Thyroid gland (tissue), 4 donors: ENCODE measurements at regions not wholly inside any gene's neighbourhood (a gene's known extent, or its start where the extent isn't known, plus 50 kb on each side); places are given as distances from the start of the nearest gene placed in this dataset.

ENCODE experiments used
- CTCF ChIP-seq, 6 experiments: fragments of 200-600 bp in 3 of 6; fragments of 450-650 bp in 3 of 6; sonication (generic) in 3 of 6; IDR thresholded peaks; one replicate each; pipeline ENCODE4 v1.5.1; 2016 to 2019; ENCODE audit warnings: antibody characterized with exemption in 6 of 6, mild to moderate bottlenecking in 2 of 6, inconsistent platforms in 1 of 6, moderate library complexity in 1 of 6
- POLR2A ChIP-seq, 2 donors: fragments of 450-650 bp; IDR thresholded peaks; one replicate each; pipeline ENCODE4 v1.6.1; 2017; ENCODE audit warnings: antibody characterized with exemption in 2 of 2, mild to moderate bottlenecking in 2 of 2, moderate library complexity in 1 of 2

DNA sequence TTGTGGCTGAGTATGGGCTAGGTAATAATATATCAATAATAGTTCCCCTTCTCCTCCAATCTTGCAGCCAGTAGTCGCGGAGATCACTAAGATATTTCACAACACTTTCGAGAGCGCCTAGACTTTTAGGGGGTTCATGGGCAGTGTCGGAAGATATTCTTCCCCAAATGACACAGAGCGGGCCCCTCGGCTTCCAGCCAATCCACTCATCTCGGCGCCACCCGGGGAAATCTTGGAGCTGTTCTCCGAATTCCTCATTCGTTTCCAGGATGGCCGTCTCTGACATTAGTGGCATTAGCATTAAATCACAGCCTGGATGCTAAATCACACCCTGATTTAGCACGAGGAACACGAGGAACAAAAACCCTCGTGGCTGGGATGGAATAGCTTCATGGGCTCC lies 437.7 kb downstream of the ZNF516 start:
- no peak for TF ChIP-seq CTCF (IDR thresholded peaks at IDR 0.05)
- TF ChIP-seq POLR2A (IDR thresholded peaks at IDR 0.05), result no peak
